Right lobe of liver (tissue), 4 donors: ENCODE measurements at regions not wholly inside any gene's neighbourhood (a gene's known extent, or its start where the extent isn't known, plus 50 kb on each side); places are given as distances from the start of the nearest gene placed in this dataset.

Source experiments
- POLR2A ChIP-seq: fragments of 450-650 bp; IDR thresholded peaks from one replicate; pipeline ENCODE4 v1.6.1; 2017; ENCODE audit warnings: antibody characterized with exemption, mild to moderate bottlenecking
- TF ChIP-seq, protein P1 (sequence below), 4 donors: fragments of 200-600 bp in 3 of 4; fragments of 450-650 bp in 1 of 4; IDR thresholded peaks; one replicate each; pipeline versions ENCODE4 v1.5.1 to v1.8.0; 2016 to 2022; ENCODE audit warnings: antibody characterized with exemption in 4 of 4, mild to moderate bottlenecking in 2 of 4
- donor health status: DM: no; HTN: no; CAD: no.
- donor health status: DM: no; HTN: no; CAD: no.
- donor health status: DM: no; HTN: yes; CAD: no.

DNA sequence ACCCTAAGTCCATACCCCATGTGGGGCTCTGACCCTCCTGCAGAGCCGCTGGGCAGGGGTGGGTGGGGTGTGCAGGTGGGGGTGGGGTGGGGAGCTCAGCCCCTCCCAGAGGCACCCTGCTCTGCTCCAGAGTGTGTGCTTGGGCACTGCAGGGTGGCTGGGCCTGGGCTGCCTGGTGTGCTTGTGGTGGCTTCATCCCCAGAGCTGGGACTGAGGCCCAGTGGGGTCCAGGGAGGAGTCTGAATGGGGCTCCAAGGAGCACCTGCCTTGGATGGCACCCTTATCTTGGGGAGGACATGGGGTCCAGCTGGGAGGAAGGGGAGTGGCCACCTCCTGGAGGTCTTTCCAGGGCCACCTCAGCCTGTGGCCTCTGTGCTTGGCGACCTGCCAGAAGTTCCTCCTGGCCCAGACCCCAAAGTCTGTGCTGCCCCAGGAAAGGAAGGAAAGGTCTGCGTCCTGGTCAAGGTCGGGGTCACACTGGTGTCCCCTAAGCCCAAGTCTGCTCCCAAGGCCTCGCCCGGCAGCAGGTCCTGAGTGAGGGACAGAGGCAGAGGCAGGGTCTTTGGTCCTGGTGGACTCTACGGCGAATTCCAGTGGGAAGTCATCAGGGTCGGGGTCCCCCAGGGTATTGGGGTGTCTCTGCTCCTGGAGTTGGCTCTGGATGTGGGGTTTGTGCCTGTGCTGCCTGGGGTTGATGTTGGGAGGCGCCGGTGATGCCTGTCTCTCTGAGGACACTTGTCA is 373.4 kb downstream of the TMEM121 start:
- TF ChIP-seq POLR2A: no peak
- TF ChIP-seq, protein P1, sequence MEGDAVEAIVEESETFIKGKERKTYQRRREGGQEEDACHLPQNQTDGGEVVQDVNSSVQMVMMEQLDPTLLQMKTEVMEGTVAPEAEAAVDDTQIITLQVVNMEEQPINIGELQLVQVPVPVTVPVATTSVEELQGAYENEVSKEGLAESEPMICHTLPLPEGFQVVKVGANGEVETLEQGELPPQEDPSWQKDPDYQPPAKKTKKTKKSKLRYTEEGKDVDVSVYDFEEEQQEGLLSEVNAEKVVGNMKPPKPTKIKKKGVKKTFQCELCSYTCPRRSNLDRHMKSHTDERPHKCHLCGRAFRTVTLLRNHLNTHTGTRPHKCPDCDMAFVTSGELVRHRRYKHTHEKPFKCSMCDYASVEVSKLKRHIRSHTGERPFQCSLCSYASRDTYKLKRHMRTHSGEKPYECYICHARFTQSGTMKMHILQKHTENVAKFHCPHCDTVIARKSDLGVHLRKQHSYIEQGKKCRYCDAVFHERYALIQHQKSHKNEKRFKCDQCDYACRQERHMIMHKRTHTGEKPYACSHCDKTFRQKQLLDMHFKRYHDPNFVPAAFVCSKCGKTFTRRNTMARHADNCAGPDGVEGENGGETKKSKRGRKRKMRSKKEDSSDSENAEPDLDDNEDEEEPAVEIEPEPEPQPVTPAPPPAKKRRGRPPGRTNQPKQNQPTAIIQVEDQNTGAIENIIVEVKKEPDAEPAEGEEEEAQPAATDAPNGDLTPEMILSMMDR (IDR thresholded peaks at IDR 0.05): no peak
